MG63 (cell line): ENCODE measurements at regions not wholly inside any gene's neighbourhood (a gene's known extent, or its start where the extent isn't known, plus 50 kb on each side); places are given as distances from the start of the nearest gene placed in this dataset.

Experiments
- DNase-seq: peaks from one replicate; pipeline ENCODE4 v3.0.0-alpha.2; 2020
- H3K27me3 ChIP-seq: fragments of 250-450 bp; sonication (Bioruptor Pico); 2 replicates; pipeline ENCODE4 v1.5.1; 2020; ENCODE audit warnings: mild to moderate bottlenecking, moderate library complexity
- H3K36me3 ChIP-seq: fragments of 250-450 bp; sonication (Bioruptor Pico); 2 replicates; pipeline ENCODE4 v1.5.1; 2020; ENCODE audit warnings: mild to moderate bottlenecking, moderate library complexity
- H3K4me3 ChIP-seq: fragments of 250-450 bp; sonication (Bioruptor Pico); 2 replicates; pipeline ENCODE4 v1.5.1; 2020; ENCODE audit warnings: mild to moderate bottlenecking, moderate library complexity
- H3K9me3 ChIP-seq: fragments of 250-450 bp; sonication (Bioruptor Pico); 2 replicates; pipeline ENCODE4 v1.5.1; 2020; ENCODE audit warnings: mild to moderate bottlenecking, moderate library complexity

DNA sequence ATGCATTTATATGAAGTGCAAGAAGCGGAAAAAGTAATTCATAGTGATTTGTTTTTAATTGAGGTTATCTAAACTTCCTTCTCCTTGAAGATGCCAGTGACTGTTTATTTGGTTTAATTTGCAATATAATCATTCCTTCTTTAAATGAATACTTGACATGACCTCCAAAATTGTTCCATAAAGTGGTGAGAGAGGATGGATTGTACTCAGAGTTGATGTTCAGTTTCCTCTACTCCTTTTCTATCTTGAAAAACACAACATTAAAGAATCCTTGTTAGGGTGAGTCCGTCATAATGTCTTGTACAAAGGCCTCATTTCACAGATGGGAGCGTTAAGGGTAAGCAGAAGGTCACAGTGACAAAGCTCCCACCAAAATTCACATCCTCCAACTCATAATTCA is 756.1 kb upstream of the KLHL29 start:
- H3K9me3 ChIP-seq = no peaks in the 10 kb centered on the region
- no peaks in the 10 kb centered on the region for H3K36me3 ChIP-seq
- no peaks in the 10 kb centered on the region for H3K27me3 ChIP-seq
- DNase-seq = no peak
- no peak overlapping the region for H3K4me3 ChIP-seq

- Histone ChIP-seq H3K4me3 (no peak overlapping the region), H3K36me3 (no peaks in the 10 kb centered on the region), H3K9me3 (no peaks in the 10 kb centered on the region), H3K27me3 (no peaks in the 10 kb centered on the region)
- no peak for DNase-seq
Measured at GRCh38 chr2:22634167-22634566, 750.8 kb upstream of the KLHL29 start.

GRCh38 chr2:22656426-22656825 is 728.6 kb upstream of the KLHL29 start:
- Histone ChIP-seq H3K36me3 (no peaks in the 10 kb centered on the region), H3K9me3 (no peaks in the 10 kb centered on the region), H3K4me3 (no peak overlapping the region), H3K27me3 (no peaks in the 10 kb centered on the region)
- DNase-seq = no peak

GRCh38 chr2:22673529-22673928 is 711.5 kb upstream of the KLHL29 start:
- H3K27me3 ChIP-seq = no peaks in the 10 kb centered on the region
- no peaks in the 10 kb centered on the region for H3K9me3 ChIP-seq
- H3K4me3 ChIP-seq = no peak overlapping the region
- DNase-seq = no peak
- no peaks in the 10 kb centered on the region for H3K36me3 ChIP-seq

DNA sequence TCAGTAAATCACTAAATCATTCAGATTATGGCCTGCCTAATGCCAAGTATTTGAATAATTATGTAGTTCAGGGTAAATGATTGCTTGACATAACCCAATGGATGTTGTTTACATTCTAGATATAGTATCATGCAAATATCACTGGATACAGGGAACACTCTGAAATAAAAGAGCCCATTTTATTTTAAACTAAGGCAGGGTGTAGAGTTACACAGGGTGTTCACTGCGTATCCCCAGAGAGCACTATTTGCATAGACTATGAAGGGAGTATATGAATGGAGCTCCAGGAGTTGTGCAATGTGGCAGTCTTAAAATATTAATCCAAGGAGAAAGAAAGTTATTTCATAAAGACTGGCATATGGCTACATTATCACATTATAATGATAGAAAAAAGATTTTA is 701.1 kb upstream of the KLHL29 start:
- H3K4me3 ChIP-seq = no peak overlapping the region
- DNase-seq = no peak
- no peaks in the 10 kb centered on the region for H3K36me3 ChIP-seq
- no peaks in the 10 kb centered on the region for H3K9me3 ChIP-seq
- no peaks in the 10 kb centered on the region for H3K27me3 ChIP-seq

GRCh38 chr2:22690096-22690495 is 694.9 kb upstream of the KLHL29 start:
- no peak for DNase-seq

DNA sequence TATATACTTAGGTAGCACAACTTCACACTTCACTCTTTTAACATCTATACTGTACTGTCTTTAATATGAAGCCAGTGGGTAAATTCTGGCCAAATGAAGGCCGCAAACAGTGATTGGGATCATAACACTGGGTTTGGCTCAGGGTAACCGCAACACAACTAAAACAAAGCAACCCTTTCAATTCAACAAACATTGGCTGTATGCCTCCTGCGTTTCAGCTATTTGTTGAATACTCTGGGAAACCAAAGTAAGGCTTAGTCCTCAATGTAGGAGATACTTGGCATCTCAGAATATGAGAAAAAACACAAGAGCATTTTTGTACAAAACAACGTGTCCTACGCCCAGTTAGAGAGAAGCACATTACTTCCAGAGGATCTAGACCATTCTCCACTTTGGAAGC is 693.3 kb upstream of the KLHL29 start:
- no peaks in the 10 kb centered on the region for H3K36me3 ChIP-seq
- H3K27me3 ChIP-seq = no peaks in the 10 kb centered on the region
- DNase-seq = no peak
- H3K9me3 ChIP-seq = no peaks in the 10 kb centered on the region
- H3K4me3 ChIP-seq = no peak overlapping the region

More at GRCh38 chr2:22690096-22690495, 694.9 kb upstream of the KLHL29 start:
- Histone ChIP-seq H3K4me3 (no peak overlapping the region), H3K27me3 (no peaks in the 10 kb centered on the region), H3K9me3 (no peaks in the 10 kb centered on the region), H3K36me3 (no peaks in the 10 kb centered on the region)

DNA sequence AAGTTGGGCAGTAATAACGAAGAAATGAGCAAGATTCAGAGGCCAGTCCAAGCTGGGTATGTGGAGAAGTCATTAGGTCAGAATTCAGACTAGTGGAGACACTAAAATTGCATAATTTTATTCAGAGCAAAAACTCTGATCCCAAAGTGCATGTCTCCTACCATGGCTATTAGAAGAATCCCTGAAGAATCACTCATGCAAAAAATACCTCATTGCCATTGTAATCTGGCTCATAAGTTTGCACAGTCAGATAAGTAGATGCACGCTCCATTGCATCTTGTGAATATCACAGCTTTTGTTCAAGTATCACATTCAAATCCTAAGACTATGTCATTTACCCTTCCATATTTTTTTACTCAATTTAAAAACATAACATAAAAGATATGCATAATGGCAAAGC is 692.2 kb upstream of the KLHL29 start:
- DNase-seq = no peak
- no peaks in the 10 kb centered on the region for H3K36me3 ChIP-seq
- H3K27me3 ChIP-seq = no peaks in the 10 kb centered on the region
- no peaks in the 10 kb centered on the region for H3K9me3 ChIP-seq
- no peak overlapping the region for H3K4me3 ChIP-seq

- no peak for DNase-seq
- H3K9me3 ChIP-seq = no peaks in the 10 kb centered on the region
- no peaks in the 10 kb centered on the region for H3K27me3 ChIP-seq
- H3K36me3 ChIP-seq = no peaks in the 10 kb centered on the region
- H3K4me3 ChIP-seq = no peak overlapping the region
Measured at GRCh38 chr2:22694300-22694699, 690.7 kb upstream of the KLHL29 start.

GRCh38 chr2:22694856-22695255 is 690.1 kb upstream of the KLHL29 start:
- Histone ChIP-seq H3K4me3 (no peak overlapping the region), H3K27me3 (no peaks in the 10 kb centered on the region), H3K36me3 (no peaks in the 10 kb centered on the region), H3K9me3 (no peaks in the 10 kb centered on the region)
- no peak for DNase-seq

DNA sequence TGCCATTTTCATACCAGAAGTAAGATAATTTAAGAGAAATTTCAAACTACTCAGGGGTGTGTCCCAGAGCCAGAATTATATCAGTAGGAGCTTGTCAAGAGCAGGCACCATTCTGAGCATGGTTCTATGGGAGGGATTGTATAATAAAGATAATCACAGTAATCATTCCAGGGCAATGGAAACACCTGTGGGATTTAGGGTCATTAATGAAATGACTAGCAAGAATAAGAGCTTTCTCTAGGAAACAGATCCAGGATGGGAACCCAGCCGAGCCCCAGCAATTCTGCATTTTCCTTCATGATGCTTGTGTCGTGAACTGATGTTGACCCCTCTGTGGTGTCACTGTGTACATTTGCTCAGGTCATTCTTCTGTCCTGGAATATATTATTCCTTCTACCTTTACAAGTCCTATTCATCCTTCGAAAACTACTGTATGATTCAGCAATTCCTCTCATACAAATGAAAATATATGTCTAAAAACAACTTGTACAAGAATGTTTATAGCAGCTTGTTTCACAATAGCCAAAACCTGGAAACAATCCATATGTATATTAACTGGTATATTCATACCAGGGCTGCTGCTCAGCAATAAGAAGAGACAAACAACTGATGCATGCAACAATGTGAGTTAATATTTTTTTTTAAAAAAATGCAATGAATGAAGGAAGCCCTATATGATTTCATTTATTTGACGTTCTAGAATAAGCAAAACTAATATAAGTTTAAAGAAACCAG is 687.8 kb upstream of the KLHL29 start:
- no peak for DNase-seq
- H3K9me3 ChIP-seq = no peaks in the 10 kb centered on the region
- H3K27me3 ChIP-seq = no peaks in the 10 kb centered on the region; the same call in 1 of the 2 replicates
- no peaks in the 10 kb centered on the region for H3K36me3 ChIP-seq
- no peak overlapping the region for H3K4me3 ChIP-seq

DNA sequence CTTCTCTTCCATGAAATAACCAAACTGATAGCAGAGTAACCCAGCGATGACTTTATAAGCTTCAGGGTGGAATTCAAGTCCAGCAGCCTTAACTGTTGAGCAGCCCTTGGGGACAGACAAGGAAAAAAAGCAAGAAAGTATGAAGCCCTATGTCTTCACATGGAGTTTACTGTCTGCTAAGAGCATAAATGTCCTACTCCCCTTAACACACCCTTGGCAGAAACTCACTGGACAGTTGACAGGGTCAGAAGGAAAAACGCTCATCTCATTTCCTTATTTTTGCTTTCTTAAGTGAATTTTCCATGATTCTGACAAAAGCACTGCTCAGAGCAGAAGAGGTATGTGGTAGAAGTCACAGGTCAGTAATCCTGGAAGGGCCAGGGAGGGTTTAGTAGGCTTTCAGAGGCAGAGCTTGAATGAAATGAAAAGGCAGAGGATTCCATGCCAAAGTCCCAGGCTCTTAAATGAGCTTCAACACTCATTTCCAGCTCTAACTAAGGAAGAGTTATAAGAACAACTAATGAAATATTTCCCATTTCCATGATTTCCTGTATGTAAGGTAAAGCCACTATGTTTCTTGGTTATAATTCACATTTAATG is 683.3 kb upstream of the KLHL29 start:
- Histone ChIP-seq H3K9me3 (no peaks in the 10 kb centered on the region), H3K36me3 (no peaks in the 10 kb centered on the region), H3K4me3 (no peak overlapping the region), H3K27me3 (no peaks in the 10 kb centered on the region; the same call in 1 of the 2 replicates)
- no peak for DNase-seq

- H3K9me3 ChIP-seq = no peaks in the 10 kb centered on the region
- H3K4me3 ChIP-seq = no peak overlapping the region
- no peaks in the 10 kb centered on the region for H3K36me3 ChIP-seq
- no peaks in the 10 kb centered on the region; the same call in 1 of the 2 replicates for H3K27me3 ChIP-seq
- DNase-seq = no peak
Measured at GRCh38 chr2:22703286-22703920, 681.6 kb upstream of the KLHL29 start.

DNA sequence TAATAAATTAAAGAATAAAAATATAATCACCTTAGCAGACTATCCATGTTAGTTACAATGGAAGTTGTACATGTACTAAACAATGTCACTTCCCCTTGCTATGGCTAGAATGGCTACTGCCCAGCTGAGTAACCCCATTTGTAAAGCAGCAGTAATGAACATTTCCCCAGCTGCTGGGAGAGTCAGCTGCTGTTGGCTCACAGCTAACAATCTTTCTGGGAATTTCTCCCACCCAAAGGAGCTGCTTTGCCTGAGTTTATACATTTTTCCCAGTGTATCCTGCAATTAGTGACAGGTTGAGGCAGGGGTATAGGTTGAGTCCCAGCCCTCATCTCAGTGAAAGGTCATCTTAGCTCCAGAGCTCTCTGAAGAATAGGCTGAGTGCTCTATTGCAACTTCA is 665.6 kb upstream of the KLHL29 start:
- Histone ChIP-seq H3K36me3 (no peaks in the 10 kb centered on the region), H3K27me3 (no peaks in the 10 kb centered on the region), H3K9me3 (no peaks in the 10 kb centered on the region), H3K4me3 (no peak overlapping the region)
- DNase-seq = no peak

DNA sequence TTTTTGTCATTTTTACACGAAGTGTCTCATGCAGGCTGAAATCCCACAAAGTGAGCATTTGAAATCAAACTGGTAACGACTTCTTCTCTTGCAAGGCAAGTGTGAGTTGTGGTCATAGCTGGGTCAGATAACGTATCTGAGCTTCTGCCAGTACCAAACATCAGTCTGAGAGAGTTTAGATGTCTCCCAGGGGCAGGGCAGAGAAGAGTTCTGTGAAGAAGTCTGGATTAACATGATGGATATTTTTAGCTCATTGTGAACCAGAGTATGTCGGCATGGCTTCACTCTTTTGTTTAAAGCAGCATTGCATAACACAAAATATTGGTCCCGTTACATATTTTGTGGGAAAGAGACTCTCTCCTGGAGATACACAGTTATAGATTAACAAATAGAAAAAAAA is 655.5 kb upstream of the KLHL29 start:
- Histone ChIP-seq H3K4me3 (no peak overlapping the region), H3K9me3 (peaks cover 5% of the 10 kb centered on the region; the same call in 1 of the 2 replicates), H3K27me3 (no peaks in the 10 kb centered on the region), H3K36me3 (no peaks in the 10 kb centered on the region)
- DNase-seq = no peak

DNA sequence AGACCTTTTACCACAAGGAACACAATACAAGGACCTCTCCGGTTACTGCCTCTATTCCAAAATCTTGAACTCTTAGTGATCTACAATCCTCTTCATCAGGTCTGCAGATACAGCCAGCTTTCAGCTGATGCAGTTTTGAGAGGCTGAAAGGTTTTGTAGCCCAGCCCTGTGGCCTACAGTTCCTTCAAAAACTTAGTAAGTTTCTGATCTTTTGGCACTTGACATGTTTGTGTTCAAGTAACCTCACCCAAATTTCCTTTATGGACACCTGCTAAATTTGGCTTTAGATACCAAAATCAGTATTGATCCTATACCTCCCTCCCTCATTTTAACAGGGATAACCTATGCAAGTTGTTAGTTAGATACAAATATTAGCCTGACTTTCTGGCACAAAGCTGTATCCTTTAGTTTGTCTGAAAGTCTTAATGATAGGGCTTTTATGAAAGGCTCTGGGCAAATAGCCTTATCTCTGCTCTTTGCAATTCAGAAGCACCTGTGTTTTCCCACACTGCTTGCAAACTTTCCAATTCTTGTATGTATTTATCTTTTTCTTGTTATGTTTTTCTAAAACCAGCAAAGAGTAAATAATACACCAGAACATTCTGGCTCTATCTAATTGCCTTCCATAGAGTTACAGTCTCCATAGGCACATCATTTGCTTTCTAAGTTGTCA is 650.5 kb upstream of the KLHL29 start:
- Histone ChIP-seq H3K9me3 (no peaks in the 10 kb centered on the region), H3K27me3 (no peaks in the 10 kb centered on the region), H3K36me3 (no peaks in the 10 kb centered on the region), H3K4me3 (no peak overlapping the region)
- DNase-seq = no peak

DNA sequence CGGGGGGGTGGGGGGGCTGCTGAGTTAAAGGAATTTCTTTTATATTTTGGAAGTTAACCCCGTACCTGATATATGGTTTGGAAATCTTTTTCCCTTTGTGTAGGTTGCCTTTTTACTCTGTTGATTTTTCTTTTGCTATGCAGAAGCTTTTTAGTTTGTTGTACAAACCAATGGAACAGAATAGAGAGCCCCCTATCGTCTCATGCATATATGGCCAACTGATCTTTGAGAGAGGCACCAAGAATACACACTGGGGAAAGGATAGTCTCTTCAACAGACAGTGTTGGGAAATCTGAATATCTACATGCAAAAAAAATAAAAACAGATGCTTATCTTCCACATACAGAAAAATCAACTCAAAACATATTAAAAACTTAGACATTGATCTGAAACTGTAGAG is 647.8 kb upstream of the KLHL29 start:
- Histone ChIP-seq H3K36me3 (no peaks in the 10 kb centered on the region), H3K9me3 (no peaks in the 10 kb centered on the region), H3K27me3 (no peaks in the 10 kb centered on the region), H3K4me3 (no peak overlapping the region)
- DNase-seq = no peak
